ENCODE measurements at regions not wholly inside any gene's neighbourhood (a gene's known extent, or its start where the extent isn't known, plus 50 kb on each side); places are given as distances from the start of the nearest gene placed in this dataset.

- ATAC-seq: no peak
These were observed 136.1 kb upstream of the LMCD1 start for GRCh38 chr3:8365541-8365940.

GRCh38 chr3:8366219-8366810 is 135.3 kb upstream of the LMCD1 start:
- no peak for ATAC-seq

- no peak for ATAC-seq
These were observed 133.0 kb upstream of the LMCD1 start for GRCh38 chr3:8368598-8368997.

GRCh38 chr3:8369638-8370037 is 132.0 kb upstream of the LMCD1 start:
- no peak for ATAC-seq

GRCh38 chr3:8371085-8371551 is 130.5 kb upstream of the LMCD1 start:
- ATAC-seq: no peak

- ATAC-seq: no peak
These were observed 129.6 kb upstream of the LMCD1 start for GRCh38 chr3:8371960-8372463.

- ATAC-seq: no peak
These were observed 120.5 kb upstream of the LMCD1 start for GRCh38 chr3:8380904-8381704.

GRCh38 chr3:8385848-8386620 is 115.6 kb upstream of the LMCD1 start:
- no peak for ATAC-seq

- ATAC-seq: no peak
These were observed 114.1 kb upstream of the LMCD1 start for GRCh38 chr3:8387571-8387970.

GRCh38 chr3:8399686-8400085 is 101.9 kb upstream of the LMCD1 start:
- no peak for ATAC-seq

GRCh38 chr3:8400911-8401310 is 100.7 kb upstream of the LMCD1 start:
- no peak for ATAC-seq

- ATAC-seq: no peak
These were observed 97.6 kb upstream of the LMCD1 start for GRCh38 chr3:8403996-8404395.

- ATAC-seq: no peak
These were observed 96.5 kb upstream of the LMCD1 start for GRCh38 chr3:8405144-8405543.

- peak; percentile 91 for ATAC-seq
These were observed 95.1 kb upstream of the LMCD1 start for GRCh38 chr3:8406479-8406878.

GRCh38 chr3:8413337-8413926 is 88.2 kb upstream of the LMCD1 start:
- no peak for ATAC-seq

- ATAC-seq: peak; percentile 68
These were observed 84.7 kb upstream of the LMCD1 start for GRCh38 chr3:8416965-8417364.

GRCh38 chr3:8420612-8421011 is 81.0 kb upstream of the LMCD1 start:
- ATAC-seq: no peak

GRCh38 chr3:8421267-8421666 is 80.4 kb upstream of the LMCD1 start:
- ATAC-seq: no peak

GRCh38 chr3:8421711-8422110 is 79.9 kb upstream of the LMCD1 start:
- no peak for ATAC-seq

- no peak for ATAC-seq
These were observed 78.3 kb upstream of the LMCD1 start for GRCh38 chr3:8423307-8423706.

GRCh38 chr3:8424281-8424680 is 77.3 kb upstream of the LMCD1 start:
- no peak for ATAC-seq

- ATAC-seq: no peak
These were observed 64.8 kb upstream of the LMCD1 start for GRCh38 chr3:8436661-8437287.

All from esophagus mucosa (tissue), 1 donor.